HG03097 (cell line): ENCODE measurements at regions not wholly inside any gene's neighbourhood (a gene's known extent, or its start where the extent isn't known, plus 50 kb on each side); places are given as distances from the start of the nearest gene placed in this dataset.

ENCODE experiments used
- ATAC-seq: cut with Tn5 transposase; IDR thresholded peaks from one replicate; pipeline ENCODE4 v1.9.1; 2021; ENCODE audit not compliant: unreplicated experiment, low FRiP score

- ATAC-seq: no peak
These were observed 255.3 kb upstream of the CAMK1G start for GRCh38 chr1:209328196-209328595.

GRCh38 chr1:209335178-209335577, 248.3 kb upstream of the CAMK1G start:
- ATAC-seq: peak; percentile 77

GRCh38 chr1:209341146-209341545, 242.4 kb upstream of the CAMK1G start:
- no peak for ATAC-seq

- ATAC-seq: no peak
These were observed 241.7 kb upstream of the CAMK1G start for GRCh38 chr1:209341673-209342420.

GRCh38 chr1:209342441-209343175, 240.9 kb upstream of the CAMK1G start:
- no peak for ATAC-seq

GRCh38 chr1:209343511-209343910, 240.0 kb upstream of the CAMK1G start:
- ATAC-seq: no peak

GRCh38 chr1:209344156-209344555, 239.4 kb upstream of the CAMK1G start:
- no peak for ATAC-seq

- no peak for ATAC-seq
These were observed 233.9 kb upstream of the CAMK1G start for GRCh38 chr1:209349363-209350308.

- ATAC-seq: no peak
These were observed 230.5 kb upstream of the CAMK1G start for GRCh38 chr1:209353053-209353452.

- no peak for ATAC-seq
These were observed 229.2 kb upstream of the CAMK1G start for GRCh38 chr1:209354111-209354839.

GRCh38 chr1:209354840-209355165, 228.7 kb upstream of the CAMK1G start:
- ATAC-seq: no peak

- no peak for ATAC-seq
These were observed 228.1 kb upstream of the CAMK1G start for GRCh38 chr1:209355415-209355814.

GRCh38 chr1:209356976-209357377, 226.5 kb upstream of the CAMK1G start:
- ATAC-seq: no peak

- no peak for ATAC-seq
These were observed 220.4 kb upstream of the CAMK1G start for GRCh38 chr1:209363112-209363511.

- no peak for ATAC-seq
These were observed 218.8 kb upstream of the CAMK1G start for GRCh38 chr1:209364716-209365115.

- no peak for ATAC-seq
These were observed 216.3 kb upstream of the CAMK1G start for GRCh38 chr1:209367061-209367772.

- ATAC-seq: no peak
These were observed 214.5 kb upstream of the CAMK1G start for GRCh38 chr1:209368864-209369598.

- no peak for ATAC-seq
These were observed 213.1 kb upstream of the CAMK1G start for GRCh38 chr1:209370241-209370995.
